ENCODE measurements at regions not wholly inside any gene's neighbourhood (a gene's known extent, or its start where the extent isn't known, plus 50 kb on each side); places are given as distances from the start of the nearest gene placed in this dataset.

GRCh38 chr1:198007687-198008607 lies 90.8 kb downstream of the LHX9 start:
- no peak for TF ChIP-seq CTCF (IDR thresholded peaks at IDR 0.05; ENCODE audit: borderline replicate concordance, extremely low read depth, low read length, poor library complexity, severe bottlenecking)
- no peak for TF ChIP-seq EZH2 (IDR thresholded peaks at IDR 0.05; ENCODE audit: borderline replicate concordance, low read depth, low read length, severe bottlenecking)

Data from DND-41 (cell line).